ENCODE measurements at regions not wholly inside any gene's neighbourhood (a gene's known extent, or its start where the extent isn't known, plus 50 kb on each side); places are given as distances from the start of the nearest gene placed in this dataset.

- TF ChIP-seq JUND (IDR thresholded peaks at IDR 0.05): no peak
- TF ChIP-seq ELF1 (IDR thresholded peaks at IDR 0.05; ENCODE audit: borderline replicate concordance, low read depth): no peak
- no peak for TF ChIP-seq SIN3A (IDR thresholded peaks at IDR 0.05; ENCODE audit: low read depth)
Observed at GRCh38 chr14:35975814-35976213, 149.7 kb downstream of the BRMS1L start.

All from HCT116 (cell line).